ENCODE measurements at regions not wholly inside any gene's neighbourhood (a gene's known extent, or its start where the extent isn't known, plus 50 kb on each side); places are given as distances from the start of the nearest gene placed in this dataset.
"Not testable (repeated sequence)": the region's sequence is repeated elsewhere in the genome, so short reads cannot be mapped to it uniquely, and the experiment has no call there.

DNA sequence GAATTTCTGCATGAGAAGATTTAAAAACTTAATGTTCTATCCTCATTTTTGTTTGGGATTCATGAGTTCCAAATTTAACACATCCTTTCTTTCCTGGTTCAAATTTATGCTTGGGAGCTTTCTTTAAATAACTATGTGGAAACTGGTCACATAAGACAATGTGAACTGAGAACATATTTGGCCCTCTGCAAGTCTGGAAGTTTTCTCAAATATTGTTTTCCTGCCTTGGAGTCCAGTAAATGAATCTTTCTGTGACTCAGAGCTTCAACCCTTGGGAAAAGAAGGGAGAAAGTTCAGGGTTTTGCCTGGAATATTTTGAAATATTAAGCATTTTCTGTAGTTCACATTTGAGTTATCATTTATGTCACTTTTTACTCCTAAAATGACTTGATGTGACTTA is 559.0 kb upstream of the NRP1 start:
- no peak for DNase-seq

GRCh38 chr10:33889371-33889770 is 554.9 kb upstream of the NRP1 start:
- DNase-seq, result no peak

- DNase-seq, result no peak
These were observed 552.7 kb upstream of the NRP1 start for GRCh38 chr10:33887188-33887587.

GRCh38 chr10:33886299-33886698 is 551.8 kb upstream of the NRP1 start:
- DNase-seq, result no peak

GRCh38 chr10:33884604-33885003 is 550.1 kb upstream of the NRP1 start:
- DNase-seq, result no peak

DNA sequence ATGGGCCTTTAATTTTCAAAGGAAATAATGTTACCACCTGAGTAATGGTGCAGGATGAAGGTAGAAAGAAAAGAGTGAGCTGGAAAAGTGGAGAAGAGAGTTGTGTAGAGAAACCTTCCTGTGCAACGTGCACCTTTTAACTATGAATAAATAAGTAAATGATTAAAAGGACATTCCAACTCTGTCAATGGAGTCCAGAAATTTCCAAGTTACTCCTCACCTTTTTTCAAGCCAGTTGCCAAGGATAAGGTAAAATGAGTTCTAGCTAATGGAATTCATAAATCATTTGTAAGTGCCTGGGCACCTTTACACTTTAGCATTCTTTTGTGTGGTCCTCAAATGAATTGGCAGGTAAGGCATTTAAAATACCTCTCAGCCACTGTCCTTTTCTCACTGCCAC is 549.4 kb upstream of the NRP1 start:
- DNase-seq, result no peak

DNA sequence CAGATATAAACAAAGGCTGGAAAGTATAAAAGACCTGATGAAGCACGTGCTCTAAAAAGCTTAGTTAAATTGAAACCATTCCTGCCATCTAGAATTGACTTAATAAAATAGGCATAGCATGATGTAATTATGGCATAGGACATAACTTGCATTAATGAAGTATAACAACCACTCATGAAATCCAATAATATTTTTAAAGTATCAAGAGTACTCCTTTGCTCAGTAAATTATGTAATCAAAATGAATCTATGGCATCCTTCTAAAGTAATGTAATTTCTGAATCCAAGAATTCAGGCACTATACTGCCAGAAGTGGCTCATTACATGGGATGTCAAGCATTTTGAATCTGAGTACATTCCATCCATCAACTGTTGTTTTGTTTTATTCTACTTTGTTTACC is 548.5 kb upstream of the NRP1 start:
- no peak for DNase-seq

GRCh38 chr10:33880291-33880690 is 545.8 kb upstream of the NRP1 start:
- DNase-seq, result no peak

DNA sequence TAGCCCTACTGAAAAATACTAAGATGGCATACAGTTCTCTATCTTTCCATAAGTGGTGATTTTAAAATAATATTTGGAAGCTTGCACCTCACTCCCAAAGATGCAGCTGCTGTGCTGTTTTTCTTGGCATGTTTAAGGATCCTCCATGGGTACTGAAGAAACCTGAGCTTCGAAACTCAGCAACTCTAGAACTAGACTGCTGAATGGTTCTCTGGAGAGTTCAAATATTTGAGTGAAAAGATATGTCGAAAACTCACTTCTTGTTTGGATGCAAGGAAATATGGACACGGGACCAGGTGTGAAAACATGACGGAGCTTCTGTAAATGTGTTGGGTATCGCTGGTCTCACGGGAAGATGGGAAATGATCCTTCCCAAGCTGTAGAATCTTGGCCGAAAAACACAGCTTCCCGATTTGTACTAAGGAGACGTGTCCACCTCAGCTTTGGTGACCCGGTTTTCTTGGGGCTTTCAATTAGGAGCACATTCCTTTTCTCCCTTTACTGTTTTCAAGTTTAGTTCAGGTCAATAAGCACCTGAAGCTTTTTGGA is 543.8 kb upstream of the NRP1 start:
- DNase-seq, result no peak

DNA sequence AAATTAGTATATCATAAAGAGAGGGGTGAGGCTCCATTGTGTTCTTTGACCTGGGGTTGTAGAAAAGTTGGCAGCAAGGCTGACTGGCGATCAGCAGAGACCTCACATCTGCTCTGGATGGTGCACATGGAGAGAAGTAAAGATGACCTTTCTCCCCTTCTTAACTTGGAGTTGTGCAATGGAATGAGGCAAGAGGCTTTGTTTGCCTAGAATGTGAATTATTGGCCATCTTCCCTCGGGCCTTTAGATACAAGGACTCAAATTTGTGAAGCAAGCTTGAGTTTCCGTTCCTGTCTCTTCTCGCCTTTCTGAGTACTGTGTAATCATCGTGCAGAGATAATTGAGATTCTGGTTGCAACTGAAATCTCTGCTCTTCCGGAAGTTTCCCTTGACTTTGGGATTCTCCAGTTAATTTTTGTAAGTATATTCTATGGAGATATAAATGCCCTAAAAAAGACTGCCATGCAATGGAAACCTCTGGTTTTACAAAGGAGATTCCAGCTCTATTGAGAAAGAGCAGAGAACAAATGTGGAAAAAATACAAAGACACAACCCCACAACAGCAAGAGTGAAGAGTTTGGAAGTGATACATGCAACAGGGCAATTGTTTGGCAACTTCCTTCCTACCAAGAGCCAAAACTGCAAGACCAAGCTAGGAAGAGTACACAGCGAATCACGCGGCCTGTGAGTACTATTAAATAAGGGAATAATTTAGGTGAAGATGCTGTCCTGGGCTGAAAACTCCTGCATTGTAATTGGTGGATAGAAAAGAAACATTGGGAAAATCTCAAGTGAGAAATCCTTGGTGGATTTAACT is 542.3 kb upstream of the NRP1 start:
- DNase-seq, result no peak

DNA sequence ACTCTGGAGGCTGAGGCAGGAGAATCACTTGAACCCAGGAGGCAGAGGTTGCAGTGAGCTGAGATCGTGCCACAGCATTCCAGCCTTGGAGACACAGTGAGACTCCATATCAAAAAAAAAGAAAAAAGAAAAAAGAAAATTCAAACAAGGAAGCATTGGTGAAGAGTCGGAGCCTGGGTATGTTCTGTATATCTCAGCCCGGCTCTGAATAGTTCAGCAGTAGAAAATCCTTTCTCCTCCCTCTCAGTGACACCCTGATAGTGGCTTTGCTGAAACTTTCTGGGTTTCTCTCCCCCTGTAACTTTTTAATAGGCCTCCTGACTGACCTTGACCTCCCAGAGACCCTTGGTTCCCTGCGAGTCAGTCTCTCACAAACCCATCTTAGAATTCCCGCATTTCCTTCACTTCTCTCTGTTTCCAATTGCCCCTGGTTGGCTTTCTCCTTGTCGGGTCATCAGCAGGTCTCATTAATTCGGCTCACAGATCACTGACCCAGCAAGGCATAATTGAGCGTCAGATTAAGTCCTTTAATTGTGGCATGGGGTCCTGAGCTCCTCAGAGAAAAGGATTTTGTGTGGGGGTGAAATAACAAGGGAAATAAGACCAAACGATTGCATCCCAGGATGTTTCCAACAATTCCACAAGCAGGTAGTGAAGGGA is 541.6 kb upstream of the NRP1 start:
- no peak for DNase-seq

GRCh38 chr10:33871061-33871956 is 536.8 kb upstream of the NRP1 start:
- DNase-seq, result no peak

DNA sequence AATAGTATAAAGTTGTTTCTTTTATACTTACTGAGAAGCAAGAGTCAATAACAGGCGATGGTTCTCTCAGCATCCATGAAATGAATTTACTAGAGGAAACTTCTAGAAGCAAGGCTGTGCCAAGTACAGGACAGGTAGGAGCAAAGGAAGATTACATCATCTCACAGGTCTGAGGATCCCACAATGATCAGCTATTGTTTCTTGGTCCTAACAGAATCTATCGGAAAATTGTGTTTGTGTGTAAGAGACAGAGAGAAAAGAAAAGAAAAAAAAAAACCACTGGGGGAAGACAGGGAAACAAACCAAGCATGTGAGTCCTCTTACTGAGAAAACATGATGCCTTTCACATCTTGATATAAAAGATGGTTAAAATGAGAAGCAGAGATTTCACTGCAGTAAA is 535.0 kb upstream of the NRP1 start:
- DNase-seq, result no peak

DNA sequence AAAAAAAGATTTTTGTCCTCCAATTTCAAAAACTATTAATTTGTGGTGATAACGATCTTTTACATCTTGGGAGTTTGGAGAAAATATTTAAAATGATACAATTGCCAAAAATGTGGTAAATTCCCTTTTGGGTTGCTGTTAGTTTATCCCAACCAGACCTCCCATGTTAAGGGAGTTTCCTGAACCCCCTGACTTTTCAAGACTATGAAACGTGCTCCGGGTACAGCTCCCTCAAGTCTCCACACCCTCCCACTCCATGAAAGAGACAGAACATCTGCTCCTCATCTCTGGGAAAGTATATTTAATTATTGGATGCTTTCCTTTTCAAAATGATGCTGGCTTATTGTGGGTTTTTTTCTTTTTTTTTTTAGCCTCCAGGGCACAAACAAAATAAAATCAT is 534.6 kb upstream of the NRP1 start:
- DNase-seq, result no peak

DNA sequence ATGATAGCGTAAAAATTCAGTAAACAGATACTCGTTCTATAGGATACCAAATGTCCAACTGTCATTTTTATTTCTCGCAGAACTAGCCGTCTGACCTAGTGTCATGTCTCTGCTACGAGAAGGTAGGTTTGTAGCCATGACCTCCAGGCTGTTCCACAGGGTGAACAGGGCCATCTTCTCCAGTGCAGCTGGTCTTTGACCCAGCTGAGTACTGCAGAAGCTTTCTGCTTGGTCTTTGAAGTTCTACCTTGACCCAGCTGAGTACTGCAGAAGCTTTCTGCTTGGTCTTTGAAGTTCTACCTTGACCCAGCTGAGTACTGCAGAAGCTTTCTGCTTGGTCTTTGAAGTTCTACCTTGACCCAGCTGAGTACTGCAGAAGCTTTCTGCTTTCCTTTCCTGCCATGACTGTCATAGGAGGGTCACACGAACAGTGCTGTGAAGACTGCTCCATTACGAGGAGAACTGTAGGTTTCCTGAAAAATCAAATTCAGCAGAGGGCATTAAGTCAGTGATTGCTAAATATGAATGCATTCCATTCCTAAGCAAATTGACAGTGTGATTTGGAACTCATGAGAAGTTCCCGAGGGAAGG is 532.8 kb upstream of the NRP1 start:
- not testable (repeated sequence) for DNase-seq

- DNase-seq, result no peak
These were observed 528.9 kb upstream of the NRP1 start for GRCh38 chr10:33863352-33863751.

- DNase-seq, result no peak
These were observed 528.2 kb upstream of the NRP1 start for GRCh38 chr10:33862536-33863105.

DNA sequence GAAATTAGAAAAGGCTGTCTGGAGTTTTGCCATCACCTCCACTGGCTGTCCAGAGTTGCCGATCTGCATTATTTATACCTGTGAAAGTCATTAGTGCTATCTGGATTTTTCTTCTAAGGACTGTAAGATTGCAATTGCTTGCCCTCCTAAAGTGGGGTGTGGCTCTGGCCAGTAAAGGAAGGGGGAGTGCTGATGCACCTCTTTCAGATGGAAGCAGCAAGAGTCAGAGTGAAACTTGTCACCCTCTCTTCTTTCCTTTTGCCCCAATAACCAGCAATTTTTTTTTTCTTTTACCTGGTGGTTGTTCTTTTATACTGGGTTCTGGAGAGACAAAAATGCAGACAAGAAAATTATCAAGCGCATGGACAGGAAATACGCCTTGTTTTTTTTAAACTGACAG is 527.4 kb upstream of the NRP1 start:
- DNase-seq, result no peak

DNA sequence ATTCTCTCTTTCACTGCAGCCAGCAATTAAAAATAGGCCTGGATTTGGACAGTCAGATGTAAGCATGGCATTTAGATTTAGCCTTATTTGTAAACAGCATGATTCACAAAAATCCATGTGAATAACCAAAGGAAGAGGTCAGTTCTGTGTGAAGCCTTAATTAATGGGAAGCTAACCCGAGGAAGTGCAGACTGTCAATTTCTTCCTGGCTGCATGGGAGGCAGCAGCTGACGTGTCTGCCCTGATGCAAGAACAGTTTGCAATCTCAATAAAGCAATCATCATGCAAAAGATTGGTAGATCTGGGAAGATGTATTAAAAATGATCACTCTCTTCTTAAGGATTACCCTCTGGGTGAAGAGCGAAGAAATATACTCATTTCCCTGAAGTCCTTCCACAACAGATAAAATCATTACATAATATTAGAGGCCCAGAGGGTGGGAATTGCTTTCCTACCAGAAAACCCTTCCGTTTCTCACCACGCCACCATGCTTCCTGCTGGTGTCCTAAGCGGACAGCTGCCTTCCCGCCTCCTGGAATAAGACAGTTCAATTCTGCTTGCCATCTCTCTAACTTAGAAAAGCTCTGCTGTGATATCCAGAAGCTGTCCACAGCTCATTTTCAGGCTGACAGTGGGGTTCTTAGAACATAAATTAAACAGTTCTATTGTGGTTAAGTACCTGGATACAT is 526.7 kb upstream of the NRP1 start:
- DNase-seq, result no peak

GRCh38 chr10:33860552-33860951 is 526.1 kb upstream of the NRP1 start:
- DNase-seq, result no peak

DNA sequence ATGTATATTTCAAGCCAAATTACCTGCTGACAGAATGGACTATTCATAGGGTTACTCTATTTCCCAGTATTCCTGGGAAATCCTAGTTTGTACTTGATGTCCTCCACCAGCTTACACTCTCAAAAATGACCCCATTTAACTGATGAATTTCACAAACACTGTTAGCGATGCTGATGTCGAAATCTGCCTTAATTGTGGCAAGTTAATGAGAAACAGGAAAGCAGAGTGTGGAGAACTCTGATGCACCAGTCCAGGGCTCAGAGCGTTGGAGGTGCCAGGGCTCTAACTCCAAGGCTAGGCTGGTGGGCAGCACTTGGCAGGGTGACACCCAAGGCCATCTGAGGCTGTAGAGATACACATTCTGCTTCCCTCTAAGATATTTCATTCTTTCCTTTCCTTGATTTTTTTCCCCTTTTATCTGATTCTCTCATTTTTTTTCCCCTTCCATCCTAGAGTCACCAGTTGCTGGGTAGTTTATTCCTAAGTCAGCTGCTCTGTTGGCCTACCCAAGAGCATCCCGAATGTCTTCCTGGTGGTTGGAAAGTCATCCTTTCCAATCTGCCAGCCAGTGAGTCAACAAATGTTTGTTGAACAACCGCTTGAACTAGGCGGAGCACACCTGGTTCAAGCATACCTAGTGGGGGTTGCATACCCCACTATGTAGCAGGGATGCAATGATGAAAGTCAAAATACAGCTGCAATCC is 525.0 kb upstream of the NRP1 start:
- no peak for DNase-seq
